Inflammatory macrophage treated with lipopolysaccharide for 1 hour (primary cell): ENCODE measurements at regions not wholly inside any gene's neighbourhood (a gene's known extent, or its start where the extent isn't known, plus 50 kb on each side); places are given as distances from the start of the nearest gene placed in this dataset.
A peak's percentile ranks its signal among the peaks of the same experiment; 100 is the strongest.
"Not testable (repeated sequence)": the region's sequence is repeated elsewhere in the genome, so short reads cannot be mapped to it uniquely, and the experiment has no call there.

ENCODE experiments used
- DNase-seq, 2 donors: peaks; one replicate each; pipeline ENCODE4 v3.0.0-alpha.2; 2020 to 2022

DNA sequence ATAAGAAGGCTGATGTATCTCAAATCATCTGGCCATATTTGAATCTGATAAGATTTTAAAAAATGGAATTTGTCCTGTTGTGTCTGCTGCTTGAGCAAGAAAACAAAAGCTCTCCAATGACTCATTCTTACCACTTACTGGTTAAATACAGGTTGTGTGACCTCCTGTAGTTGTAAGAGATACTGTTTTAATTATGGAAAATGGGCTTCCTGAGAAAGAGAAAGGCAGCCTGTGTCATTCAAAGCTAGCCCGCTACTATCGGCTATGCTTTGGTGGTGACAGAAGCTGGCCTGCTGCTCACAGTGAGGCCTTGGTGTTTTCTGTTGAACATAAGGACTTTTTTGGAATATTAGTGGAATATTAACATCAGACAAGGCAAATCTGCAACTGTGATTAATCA, 1722.1 kb upstream of the PCDH10 start:
- no peak for DNase-seq

DNA sequence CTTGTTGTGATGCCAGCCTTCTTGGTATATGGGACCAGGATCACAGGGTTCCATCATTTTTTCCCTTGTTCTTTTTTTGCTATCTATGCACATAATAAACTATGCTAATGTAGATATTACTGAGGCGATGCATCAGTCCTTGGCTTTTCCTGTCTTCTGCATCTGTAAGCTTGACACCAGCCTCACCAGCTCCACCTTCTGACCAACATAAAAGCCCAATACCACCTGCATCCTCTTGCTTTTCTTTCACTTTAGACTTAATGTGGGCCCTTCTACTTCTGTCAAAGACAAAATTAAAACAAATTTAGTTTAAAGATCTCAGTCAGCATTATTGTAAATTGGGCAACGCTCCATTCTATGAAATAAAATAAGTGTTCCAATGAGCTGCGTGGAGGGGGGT, 1718.8 kb upstream of the PCDH10 start:
- no peak for DNase-seq

DNA sequence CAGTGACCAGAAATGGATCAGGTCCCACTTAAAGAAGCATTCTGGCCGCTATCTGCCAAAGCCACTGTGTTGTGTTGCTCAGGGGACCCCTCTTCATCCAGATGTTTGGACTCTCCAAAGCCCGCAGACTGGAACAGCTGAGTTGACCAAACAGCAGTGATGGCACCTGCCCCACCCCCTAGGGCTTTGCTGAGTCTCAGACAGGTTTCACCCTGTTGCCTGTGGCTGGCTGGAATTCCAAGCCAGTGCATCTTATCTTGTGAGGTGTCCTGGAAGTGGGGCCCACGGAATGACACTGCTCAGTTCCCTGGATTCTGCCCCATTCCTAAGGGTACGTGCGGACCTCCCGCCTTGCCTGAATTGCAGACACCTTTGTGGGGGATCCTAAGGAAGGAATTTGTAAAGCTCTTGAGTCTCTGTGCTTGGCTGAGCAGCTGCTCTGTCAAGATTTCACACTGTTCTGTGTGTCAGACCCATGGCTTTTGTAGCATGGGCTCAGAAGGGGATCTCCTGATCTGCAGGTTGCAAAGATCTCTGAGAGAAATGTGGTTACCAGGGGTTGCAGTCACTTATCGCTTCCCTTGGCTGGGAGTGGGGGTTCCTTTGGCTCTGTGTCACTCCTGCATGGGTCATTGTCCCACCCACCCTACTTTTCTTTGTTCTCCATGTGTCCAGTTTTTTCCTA, 1707.9 kb upstream of the PCDH10 start:
- no peak for DNase-seq

DNA sequence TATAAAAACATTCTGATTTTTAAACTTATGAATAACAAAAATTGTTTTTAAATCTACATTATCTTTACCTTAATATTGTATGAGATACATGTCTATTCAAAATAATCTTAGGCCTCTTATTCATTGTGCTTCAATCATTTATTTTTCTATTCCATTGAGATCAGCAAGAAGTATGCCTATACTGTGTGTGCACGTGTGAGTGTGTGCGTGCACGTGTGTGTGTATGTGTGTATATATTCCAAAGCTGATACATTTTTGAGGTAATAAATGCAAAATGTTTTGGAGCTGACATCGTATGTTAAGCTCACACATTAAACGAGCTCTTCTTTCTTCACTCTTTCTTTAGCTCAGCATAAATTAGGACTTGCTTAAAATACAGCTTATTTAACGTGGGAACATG, 1701.2 kb upstream of the PCDH10 start:
- DNase-seq = no peak

DNA sequence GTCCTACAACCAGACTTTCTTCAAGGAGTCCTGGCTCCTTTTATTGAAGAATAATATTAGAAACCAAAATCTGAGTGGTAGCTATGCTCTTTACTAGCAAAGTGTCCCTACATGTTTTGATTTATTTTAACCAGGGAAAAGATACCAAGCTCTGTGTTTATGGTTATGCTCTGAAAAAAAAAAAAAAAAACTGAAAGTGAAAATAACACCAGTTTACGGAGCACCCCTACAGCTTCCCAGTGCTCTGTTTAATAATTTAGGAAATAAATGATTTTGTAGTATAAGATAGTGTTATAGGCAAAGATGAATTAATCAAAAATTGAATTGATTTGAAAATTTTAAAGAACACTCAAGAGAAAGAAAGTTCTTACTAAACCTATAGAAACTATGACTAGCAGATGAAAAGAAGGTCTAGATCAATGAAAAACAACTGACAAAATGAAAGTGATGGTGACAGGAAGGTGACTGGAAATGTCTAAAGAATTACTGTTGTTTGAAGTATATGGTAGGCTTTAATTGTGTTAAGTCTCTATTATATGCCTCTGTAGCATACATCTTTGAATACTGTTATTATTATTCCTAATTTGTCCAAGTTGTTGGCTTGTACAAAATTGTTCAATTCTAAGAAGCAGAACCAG, 1698.4 kb upstream of the PCDH10 start:
- DNase-seq = no peak

DNA sequence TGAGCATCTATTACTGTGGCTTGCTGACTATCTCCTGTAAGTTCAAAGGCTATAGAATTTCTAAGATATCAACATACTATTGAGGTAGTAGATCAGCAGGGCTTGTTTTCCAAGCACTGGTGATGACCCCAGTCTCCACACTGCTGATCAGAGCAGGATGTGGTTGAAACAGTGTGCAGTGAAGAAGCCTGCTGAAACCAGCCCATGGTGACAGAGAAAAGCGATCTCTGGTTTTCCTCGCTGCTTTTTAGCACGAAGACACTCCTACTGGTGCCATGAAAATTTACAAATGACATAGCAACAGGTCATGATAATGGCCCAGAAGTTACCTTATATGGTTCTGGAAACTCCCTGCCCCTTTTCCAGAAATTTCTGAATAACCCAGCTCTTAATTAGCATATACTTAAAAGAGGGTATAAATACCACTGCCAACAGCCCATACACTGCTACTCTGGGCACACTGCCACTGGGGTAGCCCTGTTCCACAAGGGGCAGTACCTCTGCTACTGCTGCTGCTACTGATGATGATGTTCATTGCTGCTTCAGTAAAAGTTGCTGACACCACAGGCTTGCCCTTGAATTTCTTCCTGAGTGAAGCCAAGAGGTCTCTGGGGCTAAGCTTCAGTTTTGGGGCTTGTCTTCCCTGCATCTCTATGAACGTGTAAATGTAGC, 1689.5 kb upstream of the PCDH10 start:
- no peak for DNase-seq

DNA sequence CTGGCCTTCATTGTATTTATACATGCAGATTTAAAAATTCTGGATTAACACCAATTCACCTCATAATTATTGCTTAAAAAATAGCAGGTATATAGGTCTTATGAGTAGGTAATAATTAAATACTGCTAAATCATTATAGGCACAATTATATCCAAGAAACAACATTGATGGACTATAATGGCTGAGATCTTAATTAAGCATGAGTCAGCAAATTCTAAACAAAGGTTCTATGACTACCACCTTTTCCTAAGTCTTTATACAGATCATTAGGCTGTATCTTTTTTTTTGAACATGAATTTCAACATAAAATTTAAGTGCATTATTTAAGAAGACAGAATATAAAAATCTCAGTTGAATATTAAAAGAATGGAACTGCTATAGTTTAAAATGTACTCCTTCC, 1678.7 kb upstream of the PCDH10 start:
- DNase-seq = no peak

DNA sequence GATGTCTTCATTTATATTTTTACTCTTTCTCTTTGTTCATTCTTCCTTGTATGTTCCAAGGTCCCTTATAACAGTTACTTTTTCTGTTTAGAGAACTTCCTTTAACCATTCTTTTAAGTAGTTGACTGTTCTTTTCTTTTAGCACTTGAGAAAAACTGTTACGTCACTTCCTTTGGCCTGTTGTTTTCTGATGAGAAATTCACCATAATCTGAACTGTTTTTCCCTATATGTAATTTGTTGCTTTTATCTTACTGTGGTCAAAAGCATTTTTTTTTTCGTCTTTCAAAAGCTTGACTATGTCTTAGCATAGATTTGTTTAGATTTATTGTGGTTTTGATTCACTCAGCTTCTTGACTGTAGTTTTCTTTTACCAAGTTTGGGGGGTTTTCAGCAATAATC, 1660.3 kb upstream of the PCDH10 start:
- no peak for DNase-seq

DNA sequence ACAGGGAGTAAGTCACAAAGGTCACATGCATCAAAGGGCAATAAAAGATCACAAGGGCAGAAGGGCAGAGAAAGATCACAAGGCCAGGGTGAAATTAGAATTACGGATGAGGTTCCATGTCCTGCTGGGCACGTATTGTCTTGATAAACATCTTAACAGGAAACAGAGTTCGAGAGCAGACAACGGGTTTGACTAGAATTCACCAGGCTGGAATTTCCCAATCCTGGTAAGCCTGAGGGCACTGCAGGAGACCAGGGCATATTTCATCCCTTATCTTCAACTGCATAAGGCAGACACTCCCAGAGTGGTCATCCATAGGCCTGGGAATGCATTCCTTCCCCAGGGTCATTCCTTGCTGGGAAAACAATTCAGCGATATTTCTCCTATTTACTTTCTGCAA, 1652.9 kb upstream of the PCDH10 start:
- DNase-seq = not testable (repeated sequence)

DNA sequence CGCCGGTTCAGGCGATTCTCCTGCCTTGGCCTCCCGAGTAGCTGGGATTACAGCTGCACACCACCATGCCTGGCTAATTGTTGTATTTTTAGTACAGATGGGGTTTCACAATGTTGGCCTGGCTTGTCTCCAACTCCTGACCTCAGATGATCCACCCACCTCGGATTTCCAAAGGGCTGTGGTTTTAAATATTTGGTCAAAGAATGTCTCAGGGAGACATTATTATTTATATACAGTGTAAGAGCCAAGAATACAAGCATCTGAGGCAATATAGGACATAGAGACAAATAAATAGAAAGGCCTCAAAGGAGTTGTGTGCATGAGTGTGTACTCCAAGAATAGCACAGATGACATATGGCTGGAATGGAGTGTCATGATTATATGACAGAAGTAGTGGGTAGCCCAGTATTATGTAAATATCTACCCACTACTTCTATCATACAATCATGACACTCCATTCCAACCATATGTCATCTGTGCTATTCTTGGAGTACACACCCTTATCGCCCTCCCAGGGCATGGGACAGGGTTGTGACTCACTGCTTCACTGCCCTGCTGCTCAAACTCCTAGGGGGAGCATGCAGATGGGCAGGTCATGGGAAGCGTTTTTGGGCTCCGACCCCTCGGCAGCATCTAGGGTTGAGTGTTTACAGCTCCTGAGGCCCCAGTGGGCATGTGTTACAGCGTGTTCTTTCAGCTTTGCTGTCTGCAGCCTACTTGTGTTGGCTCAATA, 1649.8 kb upstream of the PCDH10 start:
- DNase-seq = peak in 1 of 2 donors; percentile 0

DNA sequence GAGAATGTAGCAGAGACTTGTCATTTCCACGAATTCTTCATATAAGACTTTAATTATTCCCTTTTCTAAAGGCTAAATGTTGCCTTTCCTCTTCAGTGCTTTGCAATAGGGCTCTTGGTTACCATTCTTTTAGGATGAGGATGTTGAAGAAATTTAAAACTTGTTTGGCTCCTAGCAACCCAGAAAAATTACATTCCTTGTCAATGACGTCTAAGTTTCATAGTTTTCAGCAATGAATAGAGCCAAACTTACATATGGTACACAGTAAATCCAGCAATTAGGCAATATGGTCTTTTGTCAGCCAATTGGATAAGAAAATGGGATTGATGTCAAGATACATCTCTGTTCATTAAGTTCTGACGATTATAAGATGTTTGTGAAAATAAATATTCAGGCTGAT, 1639.6 kb upstream of the PCDH10 start:
- no peak for DNase-seq

DNA sequence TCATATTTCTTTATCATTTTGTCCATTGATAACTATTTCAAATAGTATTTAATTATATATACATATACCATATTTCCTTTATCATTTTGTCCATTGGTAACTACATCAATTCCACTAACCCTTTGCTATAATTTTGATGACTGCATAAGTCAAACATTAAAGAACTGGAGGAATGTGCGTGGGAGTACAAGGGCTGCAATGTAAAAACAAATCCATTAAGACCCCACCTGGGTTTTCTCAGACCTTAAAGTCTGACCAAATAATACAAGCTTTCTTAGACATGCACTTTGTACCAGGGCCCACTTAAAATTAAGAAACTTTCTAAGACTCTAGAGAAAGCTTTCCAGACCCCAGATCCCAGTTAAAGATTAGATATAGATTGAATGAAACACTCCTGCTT, 1622.4 kb upstream of the PCDH10 start:
- DNase-seq = no peak

DNA sequence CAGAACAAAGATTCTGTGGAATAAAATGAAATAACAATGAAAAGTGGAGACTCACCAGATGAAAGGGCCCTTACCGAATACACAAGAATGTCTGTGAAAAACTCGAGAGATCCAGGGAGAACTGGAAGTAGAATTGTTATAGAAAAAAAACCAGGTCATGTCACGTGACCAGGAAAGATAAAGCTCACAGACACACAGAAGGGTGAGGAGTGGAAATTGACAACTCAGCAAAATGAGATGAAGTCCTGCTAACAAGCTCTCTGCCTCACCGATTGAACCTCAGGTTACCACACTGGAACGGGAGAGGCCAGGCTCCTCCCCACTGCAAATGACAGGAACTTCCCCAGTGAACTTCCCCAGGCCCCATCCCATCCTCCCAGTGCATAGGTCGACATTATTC, 1618.0 kb upstream of the PCDH10 start:
- DNase-seq = no peak

DNA sequence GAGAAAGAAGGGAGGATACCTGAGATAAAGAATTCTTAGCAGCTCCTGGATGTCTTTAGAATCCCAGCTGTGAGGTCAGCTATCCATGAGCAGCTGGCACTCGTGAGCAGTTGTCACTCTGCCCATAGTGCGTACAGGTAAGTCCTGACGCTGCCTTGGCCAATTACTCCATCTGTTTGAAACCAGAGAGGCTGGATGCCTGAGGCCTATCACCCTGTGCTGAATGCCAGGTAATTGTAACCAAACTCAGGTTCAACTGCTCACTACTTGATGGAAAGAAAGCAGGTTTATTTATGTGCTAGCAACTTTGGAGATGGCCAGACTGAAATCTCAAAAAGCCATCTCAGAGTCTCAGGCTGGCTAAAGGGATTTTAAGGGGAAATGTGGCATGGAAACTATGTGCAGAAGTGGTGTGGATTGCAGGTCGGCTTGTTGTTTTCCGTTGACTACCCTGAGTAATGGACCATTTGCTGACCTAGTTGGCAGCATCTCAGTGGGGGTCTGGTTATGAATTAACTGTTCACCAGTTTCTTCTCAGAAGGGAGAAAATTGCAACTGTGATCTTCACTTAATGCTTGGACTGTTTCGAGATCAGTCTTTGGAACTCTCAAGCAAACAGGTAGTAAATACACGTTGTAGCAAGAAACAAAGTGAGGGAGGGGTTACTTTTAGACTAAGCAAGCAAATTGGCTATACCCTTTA, 1614.0 kb upstream of the PCDH10 start:
- no peak for DNase-seq

DNA sequence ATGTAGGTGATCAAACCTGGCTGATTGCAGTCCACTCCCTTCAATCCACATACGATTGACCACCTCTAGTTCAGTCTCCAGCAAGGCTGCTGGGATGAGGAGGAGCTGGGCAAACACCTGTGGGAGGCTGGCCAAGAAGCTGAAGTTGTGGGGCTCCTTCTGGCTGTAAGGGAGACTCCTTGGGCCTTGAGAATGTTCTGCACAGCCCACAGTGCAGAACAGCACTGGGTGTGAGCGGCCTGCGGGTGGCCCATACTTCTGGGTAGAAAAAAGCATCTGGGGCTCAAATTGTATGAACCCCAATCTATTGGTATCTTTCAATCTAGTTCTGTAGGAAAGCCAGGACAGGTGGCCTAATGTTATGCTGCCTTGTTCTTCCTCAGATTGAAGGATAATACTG, 1608.8 kb upstream of the PCDH10 start:
- DNase-seq = no peak

DNA sequence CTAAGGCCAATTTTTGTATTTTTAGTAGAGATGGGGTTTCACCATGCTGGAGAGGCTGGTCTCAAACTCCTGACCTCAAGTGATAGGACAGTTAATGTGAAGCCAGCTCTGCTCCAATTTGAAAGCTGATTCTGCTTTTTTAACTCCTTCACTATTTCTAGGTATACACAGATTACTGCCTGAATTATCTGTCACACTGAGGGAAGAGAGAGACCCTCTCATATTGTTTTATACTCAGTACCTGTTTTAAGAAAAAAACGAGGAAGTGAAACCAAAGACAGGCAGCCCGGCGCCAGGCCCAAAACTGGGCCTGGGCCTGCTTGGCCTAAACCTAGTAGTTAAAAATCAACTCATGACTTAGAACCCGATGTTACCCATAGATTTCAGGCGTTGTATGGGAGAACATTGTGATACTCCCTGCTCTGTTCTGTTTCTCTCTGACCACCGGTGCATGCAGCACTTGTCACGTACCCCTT, 1601.5 kb upstream of the PCDH10 start:
- DNase-seq = no peak

DNA sequence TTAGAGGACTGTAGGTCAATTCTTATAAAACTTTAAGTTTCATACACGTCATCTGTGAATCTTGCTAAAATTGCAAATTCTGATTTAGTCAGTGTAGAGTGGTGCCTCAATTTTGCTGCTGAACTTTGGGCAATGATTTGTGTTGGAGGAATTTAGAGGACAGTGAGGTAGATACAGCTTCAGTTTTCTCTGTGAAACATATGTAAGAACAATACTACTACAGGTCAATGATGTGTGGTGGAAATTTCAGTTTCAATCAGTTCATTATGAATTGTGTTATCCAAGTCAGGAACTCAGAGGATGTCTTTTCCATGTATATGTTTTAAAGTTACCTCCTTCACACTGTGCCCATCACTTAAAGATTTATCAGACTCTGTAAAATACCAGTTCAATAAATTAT, 1597.8 kb upstream of the PCDH10 start:
- DNase-seq = no peak

DNA sequence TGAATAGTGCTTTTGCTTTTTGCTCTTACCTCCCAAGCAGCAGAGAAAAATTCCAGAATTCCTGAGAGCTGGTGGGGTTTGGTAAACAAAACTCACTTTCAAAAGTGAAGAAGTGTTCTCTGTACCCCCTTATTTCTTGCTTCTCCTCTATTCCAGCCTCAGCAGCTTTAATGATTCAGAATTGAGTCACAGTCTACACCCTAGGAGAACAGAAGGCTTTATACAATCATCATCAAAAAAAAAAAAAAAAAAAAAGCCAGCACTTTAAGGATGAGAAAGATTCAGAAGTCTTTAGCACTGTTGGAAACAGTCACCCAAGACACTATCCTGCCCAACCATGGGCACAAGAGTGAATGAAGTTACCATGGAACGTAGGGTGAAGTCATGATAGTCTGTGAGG, 1583.1 kb upstream of the PCDH10 start:
- DNase-seq = no peak

DNA sequence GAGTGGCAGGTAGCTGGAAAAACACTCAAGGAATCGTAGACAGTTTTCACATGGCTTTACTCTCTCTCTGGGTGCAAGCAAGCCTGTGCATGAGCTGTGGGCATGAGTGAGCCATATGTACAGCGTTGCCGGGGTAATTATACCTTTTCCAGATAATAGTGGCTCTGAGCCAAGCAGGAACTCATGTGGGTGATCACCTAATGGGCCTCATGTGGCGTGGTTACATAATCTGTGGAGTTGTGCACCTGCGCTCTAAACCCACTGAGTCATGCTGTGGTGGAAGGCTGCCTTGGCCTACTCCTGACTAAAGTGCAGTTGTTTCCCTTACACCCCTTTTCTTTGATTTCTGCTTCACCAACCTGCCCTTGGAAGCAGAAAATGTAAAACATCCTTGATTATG, 1564.5 kb upstream of the PCDH10 start:
- DNase-seq = no peak

DNA sequence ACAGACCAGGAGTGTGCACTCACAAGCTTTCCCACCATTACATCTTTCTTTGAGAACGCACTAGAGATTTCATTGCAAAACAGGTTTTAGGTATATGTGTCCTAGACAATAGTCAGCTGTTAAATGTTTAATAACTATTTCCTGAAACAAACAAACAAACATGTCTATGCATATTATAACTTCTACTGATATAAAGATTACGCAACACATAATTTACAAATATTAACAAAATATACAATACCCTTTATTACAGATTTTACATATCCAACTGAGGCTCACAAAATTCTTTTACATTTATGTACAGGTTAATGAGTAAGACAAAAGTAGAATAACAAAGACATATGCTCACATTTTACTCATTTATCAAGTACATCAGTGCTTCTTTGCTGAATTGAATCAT, 1554.0 kb upstream of the PCDH10 start:
- no peak for DNase-seq

DNA sequence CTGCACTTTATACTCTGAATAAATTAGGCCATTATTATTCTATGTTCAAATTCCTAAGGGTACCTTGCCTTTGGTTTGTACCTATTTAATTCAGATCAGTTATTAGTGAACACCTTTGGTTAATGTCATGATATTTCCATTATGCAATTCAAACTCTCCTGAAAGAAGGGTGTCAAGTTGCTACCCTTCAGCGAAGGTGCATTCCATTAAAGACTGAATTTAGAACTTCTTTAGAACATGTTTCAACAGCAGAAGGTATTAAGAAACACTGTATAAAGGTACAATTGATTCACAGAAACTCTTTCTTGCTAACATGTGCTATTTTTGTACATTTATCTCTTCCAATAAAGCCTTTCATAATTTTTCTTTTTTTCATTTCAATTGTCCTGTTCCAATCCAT, 1545.4 kb upstream of the PCDH10 start:
- DNase-seq = no peak

DNA sequence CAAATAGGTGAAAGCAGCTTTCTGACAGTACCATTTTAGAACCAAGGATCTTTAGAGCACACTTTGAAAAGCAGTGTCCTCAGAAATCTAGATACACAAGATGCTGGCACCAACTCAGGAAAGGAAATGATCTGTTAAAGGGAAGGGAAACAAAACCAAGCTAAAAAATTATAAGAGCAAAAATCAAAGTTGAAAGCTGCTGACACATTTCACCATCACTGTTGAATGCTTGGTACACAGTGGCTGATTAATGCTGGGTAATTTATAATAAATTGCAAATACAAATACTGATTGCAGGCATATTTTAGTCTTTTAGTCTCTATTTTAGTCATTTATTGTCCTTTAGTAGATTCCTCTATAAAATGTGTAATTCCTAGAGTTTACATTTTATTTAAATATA, 1540.1 kb upstream of the PCDH10 start:
- no peak for DNase-seq

DNA sequence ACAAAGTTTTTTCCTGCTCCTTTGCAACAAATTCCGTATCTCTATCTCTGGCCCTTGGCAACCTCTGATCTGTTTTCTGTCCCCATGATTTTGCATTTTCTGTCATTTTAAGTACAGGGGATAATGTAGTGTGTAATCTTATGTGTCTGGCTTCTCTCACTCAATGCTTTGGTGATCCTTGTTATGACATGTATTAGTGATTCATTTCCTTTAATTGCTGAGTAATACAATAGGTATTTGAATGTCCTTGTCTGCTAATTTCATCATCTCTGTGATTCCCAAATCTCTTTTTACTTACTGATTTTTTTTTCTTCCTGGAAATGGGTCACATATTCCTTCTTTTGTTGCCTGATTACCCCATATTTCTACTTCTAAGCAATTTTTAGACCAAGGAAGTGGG, 1538.6 kb upstream of the PCDH10 start:
- not testable (repeated sequence) for DNase-seq
